ENCODE measurements at regions not wholly inside any gene's neighbourhood (a gene's known extent, or its start where the extent isn't known, plus 50 kb on each side); places are given as distances from the start of the nearest gene placed in this dataset.

DNA sequence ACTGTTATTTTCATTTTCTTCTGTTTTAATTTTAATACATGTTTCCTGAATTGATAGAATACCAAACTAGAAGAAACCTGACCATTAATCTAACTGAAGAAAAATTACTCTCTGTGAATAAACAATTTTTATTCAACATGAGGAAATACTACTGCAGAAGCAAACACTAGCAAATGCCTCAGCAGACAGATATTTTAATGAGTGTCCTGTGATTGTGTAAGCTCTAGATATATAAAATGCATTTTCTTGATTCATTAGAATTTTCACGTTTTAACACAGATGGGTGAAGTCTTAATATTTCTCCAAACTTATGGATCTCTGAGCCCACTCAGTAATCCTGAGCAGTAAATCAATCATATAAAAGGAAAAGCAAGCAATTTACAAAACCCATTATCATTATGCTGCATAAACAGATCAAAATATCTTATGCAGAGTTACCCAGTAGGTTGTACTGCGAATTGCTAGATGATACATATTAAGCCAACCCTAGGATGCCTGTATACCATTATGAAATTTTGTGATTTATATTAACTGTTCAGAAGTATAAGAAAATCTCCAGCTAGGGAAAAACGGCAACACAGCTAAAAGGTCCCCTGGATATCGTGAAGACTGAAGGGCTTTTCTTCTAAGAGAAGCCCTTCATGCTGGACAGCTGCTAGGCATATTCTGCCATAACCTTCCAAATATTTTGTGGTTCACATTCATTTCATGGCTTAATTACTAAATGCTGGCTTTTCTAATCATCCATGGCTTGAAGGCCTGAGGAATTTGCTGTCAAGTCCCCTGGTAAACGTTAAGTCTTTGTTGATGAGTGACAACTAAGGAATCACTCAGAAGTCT lies 157.7 kb upstream of the TGFBR2 start:
- Mint-ChIP-seq H3K27ac (ENCODE audit: unreplicated experiment) (no peak overlapping the region), H3K4me3 (ENCODE audit: unreplicated experiment) (no peak overlapping the region), H3K4me1 (ENCODE audit: low read depth, unreplicated experiment) (no peaks in the 10 kb centered on the region), H3K9me3 (ENCODE audit: unreplicated experiment) (peaks cover 25% of the 10 kb centered on the region), H3K36me3 (ENCODE audit: insufficient read depth, unreplicated experiment) (no peaks in the 10 kb centered on the region), H3K27me3 (ENCODE audit: insufficient read depth, unreplicated experiment) (no peaks in the 10 kb centered on the region)
- ChIA-PET POLR2A (no interaction called here), CTCF (no interaction called here)
- intact Hi-C loops (cut with micrococcal nuclease; ENCODE audit: unreplicated experiment) = loop anchor here (10.0 kb wide), 1 partner anchor 176 kb away; no protein-coding TSS in a partner anchor
- BruUV-seq (replicated peaks) = no TSS peak
- peaks cover 3% of the 10 kb centered on the region; the same call in 1 of the 2 replicates for H3K9me3 ChIP-seq
- H3K36me3 ChIP-seq (ENCODE audit: control insufficient read depth, insufficient read depth, low read length) = no peaks in the 10 kb centered on the region
- H3K4me1 ChIP-seq = no peaks in the 10 kb centered on the region
- no peaks in the 10 kb centered on the region for H3K27me3 ChIP-seq (replicated peaks; ENCODE audit: control insufficient read depth, insufficient read depth, low read length)
- DNase-seq = no peak
- H3K4me3 ChIP-seq (ENCODE audit: low read depth, low read length) = no peak overlapping the region
- TF ChIP-seq, protein P1, sequence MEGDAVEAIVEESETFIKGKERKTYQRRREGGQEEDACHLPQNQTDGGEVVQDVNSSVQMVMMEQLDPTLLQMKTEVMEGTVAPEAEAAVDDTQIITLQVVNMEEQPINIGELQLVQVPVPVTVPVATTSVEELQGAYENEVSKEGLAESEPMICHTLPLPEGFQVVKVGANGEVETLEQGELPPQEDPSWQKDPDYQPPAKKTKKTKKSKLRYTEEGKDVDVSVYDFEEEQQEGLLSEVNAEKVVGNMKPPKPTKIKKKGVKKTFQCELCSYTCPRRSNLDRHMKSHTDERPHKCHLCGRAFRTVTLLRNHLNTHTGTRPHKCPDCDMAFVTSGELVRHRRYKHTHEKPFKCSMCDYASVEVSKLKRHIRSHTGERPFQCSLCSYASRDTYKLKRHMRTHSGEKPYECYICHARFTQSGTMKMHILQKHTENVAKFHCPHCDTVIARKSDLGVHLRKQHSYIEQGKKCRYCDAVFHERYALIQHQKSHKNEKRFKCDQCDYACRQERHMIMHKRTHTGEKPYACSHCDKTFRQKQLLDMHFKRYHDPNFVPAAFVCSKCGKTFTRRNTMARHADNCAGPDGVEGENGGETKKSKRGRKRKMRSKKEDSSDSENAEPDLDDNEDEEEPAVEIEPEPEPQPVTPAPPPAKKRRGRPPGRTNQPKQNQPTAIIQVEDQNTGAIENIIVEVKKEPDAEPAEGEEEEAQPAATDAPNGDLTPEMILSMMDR (IDR thresholded peaks at IDR 0.05; ENCODE audit: insufficient read depth in 1 of 2, low read depth in 1 of 2, low read length in 1 of 2, severe bottlenecking in 1 of 2, unreplicated experiment in 1 of 2) = no peak

DNA sequence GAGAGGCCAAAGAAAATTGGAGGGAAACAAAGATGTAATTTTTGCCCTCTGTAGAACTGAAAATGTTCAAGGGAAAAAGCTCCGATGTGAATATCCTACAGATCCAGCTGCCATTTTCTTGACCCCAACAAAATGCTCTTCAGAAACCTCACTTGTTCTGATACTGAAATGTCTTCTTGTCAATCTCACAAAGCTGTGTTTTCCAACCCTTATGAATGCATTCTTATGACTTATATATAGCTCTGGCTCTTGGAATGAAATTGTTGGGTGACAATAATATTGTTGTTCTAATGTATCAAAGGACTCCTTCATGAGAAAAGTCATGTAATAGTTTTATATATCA lies 157.1 kb upstream of the TGFBR2 start:
- Mint-ChIP-seq H3K4me3 (ENCODE audit: unreplicated experiment) (no peak overlapping the region), H3K4me1 (ENCODE audit: low read depth, unreplicated experiment) (no peaks in the 10 kb centered on the region), H3K9me3 (ENCODE audit: unreplicated experiment) (peaks cover 25% of the 10 kb centered on the region), H3K27ac (ENCODE audit: unreplicated experiment) (no peak overlapping the region), H3K27me3 (ENCODE audit: insufficient read depth, unreplicated experiment) (no peaks in the 10 kb centered on the region), H3K36me3 (ENCODE audit: insufficient read depth, unreplicated experiment) (no peaks in the 10 kb centered on the region)
- TF ChIP-seq, protein P1 (IDR thresholded peaks at IDR 0.05; ENCODE audit: insufficient read depth in 1 of 2, low read depth in 1 of 2, low read length in 1 of 2, severe bottlenecking in 1 of 2, unreplicated experiment in 1 of 2) = no peak
- ChIA-PET CTCF (no interaction called here), POLR2A (no interaction called here)
- Histone ChIP-seq H3K4me1 (no peaks in the 10 kb centered on the region), H3K36me3 (ENCODE audit: control insufficient read depth, insufficient read depth, low read length) (no peaks in the 10 kb centered on the region), H3K4me3 (ENCODE audit: low read depth, low read length) (no peak overlapping the region), H3K9me3 (peaks cover 3% of the 10 kb centered on the region; the same call in 1 of the 2 replicates), H3K27me3 (replicated peaks; ENCODE audit: control insufficient read depth, insufficient read depth, low read length) (no peaks in the 10 kb centered on the region)
- intact Hi-C loops (cut with micrococcal nuclease; ENCODE audit: unreplicated experiment) = loop anchor here (10.0 kb wide), 1 partner anchor 176 kb away; no protein-coding TSS in a partner anchor
- no TSS peak for BruUV-seq (replicated peaks)
- DNase-seq = no peak

DNA sequence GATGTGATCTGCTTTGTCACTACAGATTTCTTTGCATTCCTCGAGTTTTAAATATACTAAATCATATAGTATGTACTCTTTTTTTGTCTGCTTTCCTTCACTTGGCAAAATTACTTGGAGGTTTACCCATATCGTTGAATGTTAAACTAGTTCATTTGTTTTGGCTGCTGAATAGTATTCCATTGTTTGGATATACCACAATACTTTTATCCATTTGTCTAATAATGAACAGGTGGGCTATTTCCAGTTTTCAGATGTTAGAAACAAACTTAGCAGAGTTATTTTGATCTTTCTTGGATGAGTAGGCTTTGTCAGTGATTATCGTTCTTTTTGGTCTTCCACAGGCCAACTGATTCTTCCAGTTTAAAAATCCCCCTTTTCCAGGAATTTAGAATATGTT lies 154.0 kb upstream of the TGFBR2 start:
- Mint-ChIP-seq H3K4me3 (ENCODE audit: unreplicated experiment) (no peak overlapping the region), H3K9me3 (ENCODE audit: unreplicated experiment) (peaks cover 25% of the 10 kb centered on the region), H3K4me1 (ENCODE audit: low read depth, unreplicated experiment) (peaks cover 7% of the 10 kb centered on the region), H3K27ac (ENCODE audit: unreplicated experiment) (no peak overlapping the region), H3K36me3 (ENCODE audit: insufficient read depth, unreplicated experiment) (no peaks in the 10 kb centered on the region), H3K27me3 (ENCODE audit: insufficient read depth, unreplicated experiment) (no peaks in the 10 kb centered on the region)
- BruUV-seq (replicated peaks) = no TSS peak
- Histone ChIP-seq H3K27me3 (replicated peaks; ENCODE audit: control insufficient read depth, insufficient read depth, low read length) (no peaks in the 10 kb centered on the region), H3K36me3 (ENCODE audit: control insufficient read depth, insufficient read depth, low read length) (no peaks in the 10 kb centered on the region), H3K9me3 (peaks cover 3% of the 10 kb centered on the region; the same call in 1 of the 2 replicates), H3K4me3 (ENCODE audit: low read depth, low read length) (no peak overlapping the region), H3K4me1 (no peaks in the 10 kb centered on the region)
- intact Hi-C loops (cut with micrococcal nuclease; ENCODE audit: unreplicated experiment) = no loop called here
- TF ChIP-seq, protein P1 (IDR thresholded peaks at IDR 0.05; ENCODE audit: insufficient read depth in 1 of 2, low read depth in 1 of 2, low read length in 1 of 2, severe bottlenecking in 1 of 2, unreplicated experiment in 1 of 2) = no peak
- ChIA-PET CTCF (no interaction called here), POLR2A (no interaction called here)
- no peak for DNase-seq

All from Caco-2 (cell line).